ENCODE measurements at regions not wholly inside any gene's neighbourhood (a gene's known extent, or its start where the extent isn't known, plus 50 kb on each side); places are given as distances from the start of the nearest gene placed in this dataset.

GRCh38 chr6:166046982-166047381 lies 120.7 kb downstream of the TBXT start:
- DNase-seq: no peak

DNA sequence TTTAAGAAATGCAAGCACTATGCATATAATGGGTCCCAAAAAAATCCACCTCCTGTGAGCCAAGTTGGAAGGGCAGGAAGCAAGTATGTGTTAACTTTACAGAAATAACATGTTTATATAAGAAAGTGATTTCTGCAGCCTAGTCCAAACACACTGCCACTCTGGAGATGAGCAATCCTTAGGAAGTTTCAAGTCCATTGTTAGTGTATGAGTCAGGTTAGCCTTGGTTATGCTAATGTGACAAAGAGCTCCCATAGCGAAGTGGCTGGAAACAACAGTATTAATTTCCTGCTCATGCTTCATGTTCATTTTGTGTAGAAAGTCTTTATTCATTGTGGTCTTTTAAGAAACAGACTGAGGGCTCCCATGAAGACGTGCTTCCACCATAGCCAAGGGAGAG lies 121.4 kb downstream of the TBXT start:
- DNase-seq: no peak

DNA sequence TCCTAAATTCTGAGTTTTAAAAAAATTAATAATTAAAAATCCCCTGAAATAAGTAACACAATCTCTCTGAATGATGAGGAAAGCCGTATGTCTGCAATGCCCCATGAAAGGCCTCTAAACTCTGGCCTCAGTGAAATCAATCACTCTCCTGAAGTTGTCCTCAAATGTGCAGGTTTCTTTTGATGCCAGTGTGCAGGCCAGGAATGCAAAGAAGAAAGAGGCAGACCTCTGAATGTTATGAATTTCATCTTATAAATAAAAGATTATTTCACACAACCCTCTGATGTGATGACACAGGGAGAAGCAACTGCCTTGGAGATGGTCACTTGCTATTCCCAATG lies 121.8 kb downstream of the TBXT start:
- no peak for DNase-seq

- no peak for DNase-seq
These were observed 122.3 kb downstream of the TBXT start for GRCh38 chr6:166045173-166045859.

GRCh38 chr6:166041277-166041676 lies 126.4 kb downstream of the TBXT start:
- DNase-seq: no peak

DNA sequence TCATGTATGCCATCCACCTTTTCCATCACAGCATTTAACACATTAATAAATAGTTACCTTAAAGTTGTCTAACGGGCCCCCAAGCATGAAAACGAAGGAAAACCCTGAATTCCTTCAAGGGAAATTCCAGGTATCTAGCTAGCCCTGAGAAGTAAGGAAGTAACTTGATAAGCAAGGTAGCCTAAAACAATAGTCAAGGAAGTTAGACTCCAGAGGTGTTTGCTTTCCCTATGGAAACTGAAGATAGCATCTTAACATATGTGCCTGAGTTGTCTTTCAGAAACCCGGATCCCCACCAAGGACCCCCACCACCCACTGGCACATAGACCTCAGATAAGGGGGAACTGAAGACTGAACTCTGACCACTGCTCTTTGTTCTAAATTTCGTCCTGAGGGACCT lies 127.4 kb downstream of the TBXT start:
- no peak for DNase-seq

GRCh38 chr6:166036316-166037095 lies 131.1 kb downstream of the TBXT start:
- no peak for DNase-seq

DNA sequence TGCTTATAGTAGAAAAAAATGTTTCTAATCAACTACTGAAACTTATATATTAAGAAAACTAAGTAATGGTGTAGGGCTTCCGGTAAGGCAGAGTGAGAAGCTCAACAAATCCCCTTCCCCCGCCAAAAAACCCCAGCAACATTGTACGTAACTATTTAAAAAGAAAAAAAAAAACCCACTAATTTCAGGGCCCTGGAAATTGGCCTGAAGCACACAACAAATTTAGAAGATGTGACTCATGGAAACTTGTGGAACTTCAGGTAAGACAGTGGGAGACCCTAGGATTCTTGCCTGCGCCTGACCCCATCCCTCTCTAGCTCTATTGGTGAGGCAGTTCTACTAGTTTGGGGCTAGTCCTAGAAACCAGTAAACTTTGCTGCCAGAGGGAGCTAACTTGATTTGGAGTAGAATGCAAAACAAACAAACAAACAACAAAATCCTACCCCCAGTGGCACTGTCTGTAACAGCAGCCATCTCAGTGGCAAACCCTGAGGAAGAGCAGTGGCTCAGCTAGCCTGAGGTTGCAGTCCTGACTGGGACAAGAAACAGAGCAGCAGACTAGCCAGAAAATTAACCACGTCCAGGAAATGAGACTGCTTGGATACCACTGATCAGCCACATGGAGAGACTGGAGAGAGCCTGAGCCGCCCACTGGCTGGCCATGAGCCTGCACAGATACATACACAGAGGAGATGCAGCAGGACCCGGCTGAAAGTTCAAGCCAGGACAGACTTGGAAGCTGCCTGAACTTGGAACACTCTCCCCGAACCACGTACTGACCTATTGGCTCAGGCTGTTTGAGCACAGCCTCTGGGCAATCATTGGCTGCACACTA lies 135.1 kb downstream of the TBXT start:
- DNase-seq: no peak

DNA sequence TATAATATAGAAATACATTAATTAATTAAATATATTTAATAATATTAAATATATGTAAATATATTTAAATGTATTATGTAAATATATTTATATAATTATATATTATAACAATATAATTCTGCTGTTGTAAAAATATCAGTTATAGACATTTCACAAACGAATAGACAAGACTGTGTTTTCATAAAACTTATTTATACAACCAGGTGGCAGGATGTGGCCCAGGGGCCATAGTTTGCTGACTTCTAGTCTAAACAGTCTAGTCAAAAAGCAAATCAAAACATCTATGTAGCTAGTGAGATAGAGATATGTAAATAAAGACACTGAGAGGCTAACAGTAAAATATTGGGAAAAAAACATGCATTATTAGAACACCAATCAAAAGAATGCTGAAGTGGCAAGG lies 136.4 kb downstream of the TBXT start:
- no peak for DNase-seq

DNA sequence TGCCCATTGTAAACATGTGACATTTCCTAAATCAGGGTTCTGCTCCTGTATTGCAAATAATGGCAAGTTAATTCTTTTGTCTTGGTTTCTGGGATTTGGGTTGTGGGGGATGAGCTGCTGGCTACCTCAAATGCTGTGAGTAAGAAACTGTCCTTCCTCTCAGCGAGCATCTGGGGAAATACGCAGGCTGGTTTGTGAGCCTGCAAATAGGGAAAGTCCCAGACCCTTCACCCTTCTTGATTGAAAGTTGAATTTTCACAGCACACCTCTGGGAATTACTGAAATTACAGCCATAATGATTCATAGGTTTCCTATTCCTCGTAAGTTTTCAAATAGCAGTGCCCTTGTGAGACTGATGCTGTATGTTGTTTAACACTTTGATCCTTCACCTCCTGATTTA lies 138.1 kb downstream of the TBXT start:
- no peak for DNase-seq

GRCh38 chr6:166027761-166028160 lies 139.9 kb downstream of the TBXT start:
- no peak for DNase-seq

DNA sequence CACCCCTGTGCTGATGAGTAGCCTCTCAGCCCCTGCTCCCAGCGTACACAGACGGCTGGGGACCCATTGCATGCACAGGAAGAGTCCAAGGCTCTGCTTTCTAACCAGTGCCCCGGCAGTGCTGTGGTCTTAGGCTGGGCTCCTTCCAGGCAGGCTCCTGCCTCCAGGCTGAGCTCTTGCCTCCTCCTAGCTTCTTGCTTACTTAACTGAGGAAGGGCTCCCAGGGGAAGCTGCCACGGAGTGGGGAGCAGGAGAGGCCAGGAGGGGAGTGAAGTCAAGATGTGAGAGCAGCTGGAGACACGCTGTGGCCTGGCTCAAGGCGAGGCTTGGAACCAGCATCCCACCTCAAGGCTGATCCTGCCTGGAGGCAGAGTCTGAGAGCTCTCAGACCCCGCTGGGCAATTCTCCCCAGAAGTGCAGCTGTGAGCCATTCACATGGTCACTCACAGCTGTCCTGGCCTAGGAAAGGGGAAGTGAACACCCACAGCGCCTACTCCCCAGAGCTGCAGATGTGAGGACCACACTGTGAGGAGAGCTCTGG lies 141.0 kb downstream of the TBXT start:
- DNase-seq: no peak

DNA sequence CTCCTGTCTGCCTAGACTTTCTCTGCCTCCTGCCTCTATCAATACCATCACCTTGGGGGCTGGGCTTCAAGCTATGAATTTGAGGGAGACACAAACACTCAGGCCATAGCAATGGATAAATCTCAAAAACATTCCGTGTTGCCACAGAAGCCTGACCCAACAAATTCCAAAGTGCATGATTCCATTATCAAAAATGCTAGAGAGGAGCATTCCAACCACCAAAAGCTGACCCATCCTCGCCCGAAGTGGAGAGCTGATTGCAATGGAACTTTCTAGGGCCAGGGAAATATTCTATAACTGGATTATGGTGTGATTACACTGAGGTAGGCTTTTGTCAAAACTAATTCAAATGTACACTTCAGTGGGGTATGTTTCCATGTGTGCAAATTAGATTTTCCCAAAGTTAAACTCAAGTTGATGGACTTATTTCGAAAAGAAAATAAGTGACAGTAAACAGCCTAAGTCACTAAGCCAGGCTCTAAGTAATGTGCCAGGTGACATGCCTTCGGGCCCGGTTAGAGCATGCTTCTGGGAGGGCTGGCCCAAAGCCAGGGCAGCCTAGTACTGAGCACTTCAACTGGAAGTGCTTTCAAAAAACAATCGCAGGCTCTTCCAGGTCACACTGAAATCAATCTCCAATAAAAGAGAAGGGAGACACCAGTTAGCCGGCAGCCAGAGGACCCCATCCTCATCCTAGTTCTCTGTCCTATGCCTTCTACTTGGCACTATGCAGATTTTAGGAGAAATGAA lies 142.3 kb downstream of the TBXT start:
- no peak for DNase-seq

- no peak for DNase-seq
These were observed 143.4 kb downstream of the TBXT start for GRCh38 chr6:166024252-166024651.

- no peak for DNase-seq
These were observed 144.2 kb downstream of the TBXT start for GRCh38 chr6:166023273-166023989.

DNA sequence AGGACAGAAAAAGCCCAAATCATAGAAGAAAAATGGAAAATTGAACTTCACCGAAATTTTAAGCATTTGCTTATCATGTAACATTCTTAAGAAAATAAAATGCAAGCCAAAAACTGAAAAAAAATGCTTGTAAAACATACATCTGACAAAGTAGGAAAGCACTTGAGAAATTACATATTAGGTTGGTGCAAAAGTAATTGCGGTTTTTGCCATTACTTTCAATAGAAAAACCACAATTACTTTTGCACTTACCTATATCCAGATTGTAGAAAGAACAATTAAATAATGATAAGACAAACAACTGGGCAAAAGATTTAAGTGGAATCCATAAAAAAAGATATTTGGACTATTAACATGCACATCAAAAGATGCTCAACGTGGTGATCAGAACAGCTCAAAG lies 146.2 kb downstream of the TBXT start:
- DNase-seq: no peak

GRCh38 chr6:166019214-166019613 lies 148.4 kb downstream of the TBXT start:
- no peak for DNase-seq

GRCh38 chr6:166017032-166017635 lies 150.5 kb downstream of the TBXT start:
- no peak for DNase-seq

- DNase-seq: no peak
These were observed 152.7 kb downstream of the TBXT start for GRCh38 chr6:166014966-166015365.

GRCh38 chr6:166010136-166010960 lies 157.3 kb downstream of the TBXT start:
- DNase-seq: no peak

All from GF-D8 (cell line).